Vagina (tissue), 2 donors: ENCODE measurements at regions not wholly inside any gene's neighbourhood (a gene's known extent, or its start where the extent isn't known, plus 50 kb on each side); places are given as distances from the start of the nearest gene placed in this dataset.

ENCODE experiments used
- DNase-seq, 2 donors: peaks; one replicate each; pipeline ENCODE4 v3.0.0-alpha.2; 2017; ENCODE audit errors: extremely low spot score in 2 of 2
- H3K27ac ChIP-seq: fragments of 200-600 bp; sonication (generic); one replicate; pipeline ENCODE4 v1.5.1; 2019
- H3K27me3 ChIP-seq: fragments of 200-600 bp; sonication (generic); one replicate; pipeline ENCODE4 v1.5.1; 2019
- H3K36me3 ChIP-seq, 2 donors: fragments of 200-600 bp; sonication (generic); one replicate each; pipeline ENCODE4 v1.5.1; 2017 to 2019
- H3K4me1 ChIP-seq: fragments of 200-600 bp; sonication (generic); one replicate; pipeline ENCODE4 v1.5.1; 2019
- H3K4me3 ChIP-seq, 2 donors: fragments of 200-600 bp; sonication (generic); 1 replicate in 1 of 2; 2 replicates in 1 of 2; pipeline ENCODE4 v1.5.1; 2016 to 2019
- H3K9me3 ChIP-seq: fragments of 200-600 bp; sonication (generic); one replicate; pipeline ENCODE4 v1.5.1; 2019
- CTCF ChIP-seq, 3 experiments: fragments of 450-650 bp in 2 of 3; fragments of 200-600 bp in 1 of 3; sonication (generic) in 1 of 3; IDR thresholded peaks; one replicate each; pipeline ENCODE4 v1.5.1; 2017 to 2019; ENCODE audit warnings: antibody characterized with exemption in 3 of 3, mild to moderate bottlenecking in 2 of 3, moderate library complexity in 2 of 3
- POLR2A ChIP-seq, 2 donors: fragments of 450-650 bp; IDR thresholded peaks; one replicate each; pipeline ENCODE4 v1.6.1; 2017; ENCODE audit warnings: antibody characterized with exemption in 2 of 2, mild to moderate bottlenecking in 2 of 2, moderate library complexity in 2 of 2
- POLR2AphosphoS5 ChIP-seq, 2 donors: sonication (generic); formaldehyde crosslinking; IDR thresholded peaks; one replicate each; pipeline ENCODE4 v1.9.0; 2017; ENCODE audit warnings: antibody characterized with exemption in 2 of 2, mild to moderate bottlenecking in 2 of 2, low read depth in 1 of 2; ENCODE audit not compliant: insufficient read depth in 1 of 2
- intact Hi-C: fragments of 100-400 bp; cut with DNase I; formaldehyde crosslinking; loops from one replicate; pipeline ENCODE4 v1.15.1; 2023

DNA sequence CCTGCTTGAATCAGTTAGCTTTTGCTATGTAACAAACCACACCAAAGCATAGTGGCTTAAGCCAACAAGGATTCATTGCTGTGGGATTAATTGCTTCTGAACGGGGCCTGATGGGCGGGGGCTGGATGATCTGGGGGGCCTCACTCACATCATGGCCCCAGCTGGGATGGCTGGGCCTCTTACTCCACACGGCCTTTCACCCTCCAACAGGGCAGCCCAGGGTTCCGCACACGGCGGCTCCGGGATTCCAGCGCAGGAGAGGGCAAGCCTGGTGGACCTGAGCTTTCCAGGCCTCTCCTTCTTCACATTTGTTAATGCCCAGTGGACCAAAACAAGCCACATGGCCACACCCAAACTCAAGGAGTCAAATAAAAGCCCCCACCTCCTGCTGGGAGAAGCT lies 86.3 kb upstream of the PHLPP1 start:
- H3K27me3 ChIP-seq: no peaks in the 10 kb centered on the region
- DNase-seq: no peak

DNA sequence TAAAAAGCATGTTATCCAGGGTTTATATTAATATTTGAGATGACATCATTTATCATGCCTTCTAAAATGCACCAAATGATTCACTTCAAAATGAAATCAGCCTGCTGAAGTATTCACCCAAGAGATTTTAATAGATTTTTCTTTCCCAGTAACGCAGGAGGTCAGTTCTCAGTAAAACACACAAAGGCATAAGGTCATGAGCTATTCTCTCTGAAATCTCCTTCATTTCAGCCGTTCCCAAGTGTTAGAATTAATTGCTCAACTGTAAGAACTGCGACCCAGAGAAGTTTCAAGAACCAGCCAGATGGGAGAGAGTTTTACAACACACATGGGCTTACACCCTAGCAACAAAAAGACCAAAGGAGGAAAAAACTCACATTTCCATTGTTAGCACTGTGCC lies 84.2 kb upstream of the PHLPP1 start:
- no peak for DNase-seq
- Histone ChIP-seq H3K27me3 (no peaks in the 10 kb centered on the region), H3K9me3 (no peaks in the 10 kb centered on the region), H3K4me1 (no peaks in the 10 kb centered on the region), H3K36me3 (no peaks in the 10 kb centered on the region), H3K27ac (no peak overlapping the region), H3K4me3 (no peak overlapping the region)
- intact Hi-C loops: no loop called here
- TF ChIP-seq CTCF (IDR thresholded peaks at IDR 0.05) (no peak), POLR2AphosphoS5 (IDR thresholded peaks at IDR 0.05; ENCODE audit: insufficient read depth in 1 of 2, low read depth in 1 of 2) (no peak), POLR2A (IDR thresholded peaks at IDR 0.05) (no peak)

More for the DNA sequence above, 86.3 kb upstream of the PHLPP1 start:
- Histone ChIP-seq H3K9me3 (no peaks in the 10 kb centered on the region), H3K27ac (no peak overlapping the region), H3K36me3 (no peaks in the 10 kb centered on the region), H3K4me3 (no peak overlapping the region), H3K4me1 (peaks cover 8% of the 10 kb centered on the region)
- no peak for TF ChIP-seq POLR2AphosphoS5 (IDR thresholded peaks at IDR 0.05; ENCODE audit: insufficient read depth in 1 of 2, low read depth in 1 of 2)
- TF ChIP-seq CTCF (IDR thresholded peaks at IDR 0.05): no peak
- TF ChIP-seq POLR2A (IDR thresholded peaks at IDR 0.05): no peak
- intact Hi-C loops: no loop called here

- no peak for TF ChIP-seq POLR2A (IDR thresholded peaks at IDR 0.05)
- TF ChIP-seq POLR2AphosphoS5 (IDR thresholded peaks at IDR 0.05; ENCODE audit: insufficient read depth in 1 of 2, low read depth in 1 of 2): no peak
- no peak for TF ChIP-seq CTCF (IDR thresholded peaks at IDR 0.05)
- intact Hi-C loops: no loop called here
- no peaks in the 10 kb centered on the region for H3K9me3 ChIP-seq
Observed at GRCh38 chr18:62632788-62633455, 82.4 kb upstream of the PHLPP1 start.

DNA sequence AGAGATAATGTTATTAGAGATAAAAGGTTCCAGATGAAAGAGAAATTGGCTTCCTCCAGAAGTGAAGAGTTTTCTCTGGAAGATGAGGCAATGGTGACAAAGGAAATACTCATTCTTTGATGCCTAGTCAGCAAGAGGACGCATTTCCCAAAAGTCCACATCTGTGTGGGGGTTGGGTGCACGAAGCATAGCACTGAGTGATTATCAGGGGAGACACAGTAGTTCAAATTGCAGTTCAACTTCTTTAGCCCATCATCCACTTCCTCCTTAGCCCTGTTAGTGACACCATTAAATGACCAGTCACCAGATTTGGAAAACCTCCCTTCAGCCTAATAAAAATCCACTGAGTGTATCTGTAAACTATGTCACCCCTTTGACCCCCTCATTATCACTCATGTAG lies 80.9 kb upstream of the PHLPP1 start:
- intact Hi-C loops: no loop called here
- Histone ChIP-seq H3K9me3 (no peaks in the 10 kb centered on the region), H3K27me3 (no peaks in the 10 kb centered on the region), H3K27ac (no peak overlapping the region), H3K36me3 (no peaks in the 10 kb centered on the region), H3K4me3 (no peak overlapping the region), H3K4me1 (no peaks in the 10 kb centered on the region)
- no peak for TF ChIP-seq POLR2AphosphoS5 (IDR thresholded peaks at IDR 0.05; ENCODE audit: insufficient read depth in 1 of 2, low read depth in 1 of 2)
- no peak for TF ChIP-seq CTCF (IDR thresholded peaks at IDR 0.05)
- no peak for TF ChIP-seq POLR2A (IDR thresholded peaks at IDR 0.05)
- no peak for DNase-seq

More at GRCh38 chr18:62632788-62633455, 82.4 kb upstream of the PHLPP1 start:
- H3K4me1 ChIP-seq: no peaks in the 10 kb centered on the region
- H3K27ac ChIP-seq: no peak overlapping the region
- H3K27me3 ChIP-seq: no peaks in the 10 kb centered on the region
- no peak overlapping the region for H3K4me3 ChIP-seq
- no peak for DNase-seq
- no peaks in the 10 kb centered on the region for H3K36me3 ChIP-seq

DNA sequence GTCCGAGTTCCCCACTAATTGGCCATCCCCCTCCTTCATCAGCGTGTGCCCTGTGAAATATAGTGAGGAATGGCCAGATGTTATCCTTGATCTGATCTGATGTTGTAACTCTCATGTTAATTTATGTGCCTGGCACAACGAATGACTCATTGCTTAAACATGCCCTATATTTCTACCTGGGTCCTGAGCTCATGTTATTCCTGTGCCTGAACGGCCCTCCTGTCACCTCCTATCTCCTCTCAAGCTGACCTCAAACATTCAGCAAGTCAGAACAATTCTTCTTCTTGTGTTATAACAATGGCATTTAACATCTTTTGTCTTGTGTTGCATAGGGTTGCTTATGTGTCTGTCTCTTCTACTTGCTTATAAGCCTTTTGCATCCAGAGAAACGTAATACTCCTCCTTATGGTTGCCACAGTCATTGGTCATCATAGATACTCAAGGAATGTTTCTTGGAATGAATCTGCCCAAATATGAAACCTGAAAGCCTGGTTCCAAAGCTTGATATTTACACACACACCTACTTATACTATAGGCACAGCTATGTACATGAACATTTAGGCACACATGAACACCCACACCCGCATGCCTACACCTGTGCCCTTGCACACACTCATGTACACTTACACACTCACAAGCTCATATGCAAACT lies 80.2 kb upstream of the PHLPP1 start:
- TF ChIP-seq POLR2AphosphoS5 (IDR thresholded peaks at IDR 0.05; ENCODE audit: insufficient read depth in 1 of 2, low read depth in 1 of 2) (no peak), POLR2A (IDR thresholded peaks at IDR 0.05) (no peak), CTCF (IDR thresholded peaks at IDR 0.05) (no peak)
- Histone ChIP-seq H3K4me1 (no peaks in the 10 kb centered on the region), H3K36me3 (no peaks in the 10 kb centered on the region), H3K4me3 (no peak overlapping the region), H3K9me3 (no peaks in the 10 kb centered on the region), H3K27me3 (no peaks in the 10 kb centered on the region), H3K27ac (no peak overlapping the region)
- no peak for DNase-seq
- intact Hi-C loops: no loop called here
